GM18858 (cell line): ENCODE measurements at regions not wholly inside any gene's neighbourhood (a gene's known extent, or its start where the extent isn't known, plus 50 kb on each side); places are given as distances from the start of the nearest gene placed in this dataset.

ENCODE experiments used
- ATAC-seq: cut with Tn5 transposase; IDR thresholded peaks from one replicate; pipeline ENCODE4 v1.9.1; 2021; ENCODE audit not compliant: unreplicated experiment

- ATAC-seq, result no peak
Measured at GRCh38 chr1:73662526-73662925, 535.5 kb downstream of the LRRIQ3 start.

- no peak for ATAC-seq
Measured at GRCh38 chr1:73659136-73659535, 538.8 kb downstream of the LRRIQ3 start.

GRCh38 chr1:73654714-73655113 is 543.3 kb downstream of the LRRIQ3 start:
- ATAC-seq, result no peak

GRCh38 chr1:73644198-73644597 is 553.8 kb downstream of the LRRIQ3 start:
- no peak for ATAC-seq

- ATAC-seq, result no peak
Measured at GRCh38 chr1:73639494-73639893, 558.5 kb downstream of the LRRIQ3 start.

GRCh38 chr1:73637264-73637663 is 560.7 kb downstream of the LRRIQ3 start:
- ATAC-seq, result no peak

- no peak for ATAC-seq
Measured at GRCh38 chr1:73635021-73635420, 563.0 kb downstream of the LRRIQ3 start.

- ATAC-seq, result no peak
Measured at GRCh38 chr1:73627723-73628122, 570.3 kb downstream of the LRRIQ3 start.

- ATAC-seq, result no peak
Measured at GRCh38 chr1:73626326-73626725, 571.6 kb downstream of the LRRIQ3 start.

GRCh38 chr1:73623946-73624345 is 574.0 kb downstream of the LRRIQ3 start:
- ATAC-seq, result no peak

- no peak for ATAC-seq
Measured at GRCh38 chr1:73617145-73617544, 580.8 kb downstream of the LRRIQ3 start.

- no peak for ATAC-seq
Measured at GRCh38 chr1:73611681-73612080, 586.3 kb downstream of the LRRIQ3 start.

- no peak for ATAC-seq
Measured at GRCh38 chr1:73604739-73605138, 593.2 kb downstream of the LRRIQ3 start.

GRCh38 chr1:73604211-73604610 is 593.8 kb downstream of the LRRIQ3 start:
- no peak for ATAC-seq

- ATAC-seq, result no peak
Measured at GRCh38 chr1:73593804-73594203, 604.2 kb downstream of the LRRIQ3 start.

GRCh38 chr1:73593364-73593763 is 604.6 kb downstream of the LRRIQ3 start:
- no peak for ATAC-seq

- ATAC-seq, result no peak
Measured at GRCh38 chr1:73587080-73587479, 610.9 kb downstream of the LRRIQ3 start.

GRCh38 chr1:73577206-73577605 is 620.8 kb downstream of the LRRIQ3 start:
- ATAC-seq, result no peak

- no peak for ATAC-seq
Measured at GRCh38 chr1:73576083-73576482, 621.9 kb downstream of the LRRIQ3 start.

- no peak for ATAC-seq
Measured at GRCh38 chr1:73564294-73564693, 633.7 kb downstream of the LRRIQ3 start.

- no peak for ATAC-seq
Measured at GRCh38 chr1:73556270-73556669, 641.7 kb downstream of the LRRIQ3 start.

- no peak for ATAC-seq
Measured at GRCh38 chr1:73537400-73537799, 660.6 kb downstream of the LRRIQ3 start.

- ATAC-seq, result no peak
Measured at GRCh38 chr1:73517603-73518191, 680.3 kb downstream of the LRRIQ3 start.
